NB4 (cell line): ENCODE measurements at regions not wholly inside any gene's neighbourhood (a gene's known extent, or its start where the extent isn't known, plus 50 kb on each side); places are given as distances from the start of the nearest gene placed in this dataset.

Experiments used
- CTCF ChIP-seq: IDR thresholded peaks from one replicate; pipeline ENCODE4 v1.5.1; 2012; ENCODE audit warnings: low read depth, low read length
- MAX ChIP-seq: IDR thresholded peaks from 2 replicates; pipeline ENCODE4 v1.6.1; 2011; ENCODE audit warnings: low read depth, low read length
- POLR2A ChIP-seq: IDR thresholded peaks from 2 replicates; pipeline ENCODE4 v1.6.1; 2011; ENCODE audit warnings: mild to moderate bottlenecking; ENCODE audit not compliant: insufficient read length; ENCODE audit errors: extremely low read depth

DNA sequence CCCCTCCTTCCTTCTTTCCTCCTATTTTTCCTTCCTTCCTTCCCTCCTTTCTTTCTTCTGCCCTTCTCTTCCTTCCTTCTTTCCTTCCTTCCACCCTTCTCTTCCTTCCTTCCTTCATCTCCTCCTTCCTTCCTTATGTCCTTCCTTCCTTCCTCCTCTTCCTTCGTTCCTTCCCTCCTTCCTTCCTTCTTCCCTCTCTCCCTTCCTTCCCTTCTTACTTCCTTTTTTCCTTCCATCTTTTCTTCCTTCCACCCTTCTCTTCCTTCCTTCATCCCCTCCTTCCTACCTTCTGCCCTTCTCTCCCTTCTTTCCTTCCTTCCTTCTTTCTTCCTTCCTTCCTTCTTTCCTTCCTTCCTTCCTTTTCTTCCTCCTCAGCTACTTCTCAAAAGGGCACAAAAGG is 287.3 kb upstream of the ZNF507 start:
- TF ChIP-seq CTCF (no peak), MAX (no peak), POLR2A (no peak)
